A549 (cell line): ENCODE measurements at regions not wholly inside any gene's neighbourhood (a gene's known extent, or its start where the extent isn't known, plus 50 kb on each side); places are given as distances from the start of the nearest gene placed in this dataset.

Experiments
- ATAC-seq, 2 experiments: fragments of 200-7000 bp in 1 of 2; fragments of >200 bp in 1 of 2; cut with Nextera tagmentation in 1 of 2; cut with Tn5 transposase in 1 of 2; 3 replicates each; pipeline versions ENCODE4 v1.8.0 to v1.9.1; 2018 to 2020; ENCODE audit warnings: mild to moderate bottlenecking in 1 of 2, moderate library complexity in 1 of 2
- CTCF ChIA-PET: fragments of 300-600 bp; sonication (Branson Sonifier 250); formaldehyde crosslinking; extraction: SDS; loops from one replicate; lab custom pipeline; 2021; ENCODE audit warnings: antibody characterized with exemption, inconsistent platforms; lab: Yijun Ruan, JAX
- POLR2A ChIA-PET: fragments of 350-600 bp; formaldehyde crosslinking; extraction: SDS; loops from one replicate; lab custom pipeline; 2021; ENCODE audit warnings: antibody characterized with exemption, inconsistent platforms; lab: Yijun Ruan, JAX
- DNase-seq, 2 experiments: peaks; one replicate each; pipeline versions ENCODE4 v3.0.0 to v3.0.0-alpha.2; 2011 to 2016; ENCODE audit warnings: low read depth in 1 of 2, low spot score in 1 of 2
- FAIRE-seq: peaks from 2 replicates; lab custom pipeline; 2011; peaks lifted over from hg19 to GRCh38; lab: Jason Lieb, UNC
- H3K27ac ChIP-seq, 2 experiments: fragments of >200 bp; sonication (Bioruptor Twin); formaldehyde crosslinking; 3 replicates each; pipeline ENCODE4 v1.5.1; 2016 to 2017
- H3K4me1 ChIP-seq: fragments of >200 bp; sonication (Bioruptor Twin); formaldehyde crosslinking; 3 replicates; pipeline ENCODE4 v1.6.1; 2016
- H3K4me2 ChIP-seq: fragments of >200 bp; sonication (Bioruptor Twin); formaldehyde crosslinking; 3 replicates; pipeline ENCODE4 v1.6.1; 2016
- H3K4me3 ChIP-seq: fragments of >200 bp; sonication (Bioruptor Twin); formaldehyde crosslinking; 3 replicates; pipeline ENCODE4 v1.5.1; 2016
- H3K9me3 ChIP-seq: fragments of >200 bp; sonication (Bioruptor Twin); formaldehyde crosslinking; 3 replicates; pipeline ENCODE4 v1.6.1; 2016
- CBX2 ChIP-seq: fragments of 200-600 bp; sonication (generic); IDR thresholded peaks from 2 replicates; pipeline ENCODE4 v1.6.1; 2016; ENCODE audit warnings: low read depth, mild to moderate bottlenecking, borderline replicate concordance
- CEBPB ChIP-seq, 2 experiments: fragments of >200 bp in 1 of 2; sonication (Bioruptor Twin) in 1 of 2; formaldehyde crosslinking in 1 of 2; IDR thresholded peaks; 2 replicates each; pipeline ENCODE4 v1.6.1; 2012 to 2016
- CTCF ChIP-seq: fragments of >200 bp; sonication (Bioruptor Twin); formaldehyde crosslinking; IDR thresholded peaks from 3 replicates; pipeline ENCODE4 v1.5.1; 2016
- ESRRA ChIP-seq: fragments of 150-350 bp; IDR thresholded peaks from 2 replicates; pipeline ENCODE4 v1.6.1; 2014; ENCODE audit warnings: mild to moderate bottlenecking, low read length, borderline replicate concordance
- FOSB ChIP-seq: fragments of 250-450 bp; sonication (Bioruptor Pico); IDR thresholded peaks from 2 replicates; pipeline ENCODE4 v1.5.0; 2020; ENCODE audit warnings: mild to moderate bottlenecking, moderate library complexity
- HOXB13 ChIP-seq: fragments of 250-450 bp; sonication (Bioruptor Pico); IDR thresholded peaks from 2 replicates; pipeline ENCODE4 v1.5.0; 2020; ENCODE audit warnings: low read depth, mild to moderate bottlenecking, moderate library complexity
- JUN ChIP-seq, 2 experiments: fragments of >200 bp; sonication (Bioruptor Twin); formaldehyde crosslinking; IDR thresholded peaks; 2 replicates in 1 of 2; 3 replicates in 1 of 2; pipeline ENCODE4 v1.6.1; 2016 to 2017
- JUNB ChIP-seq: fragments of >200 bp; sonication (Bioruptor Twin); formaldehyde crosslinking; IDR thresholded peaks from 2 replicates; pipeline ENCODE4 v1.6.1; 2016
- KDM1A ChIP-seq: fragments of 200-600 bp; sonication (generic); IDR thresholded peaks from 2 replicates; pipeline ENCODE4 v1.6.1; 2016; ENCODE audit warnings: low read depth, mild to moderate bottlenecking
- NFE2L2 ChIP-seq: fragments of 150-350 bp; conservative IDR thresholded peaks from 2 replicates; pipeline ENCODE4 v1.6.1; 2014; ENCODE audit warnings: low read length
- POLR2A ChIP-seq: IDR thresholded peaks from 2 replicates; pipeline ENCODE4 v1.6.1; 2012; ENCODE audit warnings: mild to moderate bottlenecking, low read length
- POLR2AphosphoS2 ChIP-seq: conservative IDR thresholded peaks from 2 replicates; pipeline ENCODE4 v1.6.1; 2012; ENCODE audit warnings: low read length, improper control_type of control experiment, inconsistent platforms
- RAD21 ChIP-seq, 2 experiments: fragments of >200 bp in 1 of 2; sonication (Bioruptor Twin) in 1 of 2; formaldehyde crosslinking in 1 of 2; IDR thresholded peaks in 1 of 2; conservative IDR thresholded peaks in 1 of 2; 2 replicates in 1 of 2; 3 replicates in 1 of 2; pipeline ENCODE4 v1.6.1; 2012 to 2018; ENCODE audit warnings: inconsistent platforms in 1 of 2
- RARB ChIP-seq: fragments of 250-450 bp; sonication (Bioruptor Pico); IDR thresholded peaks from 2 replicates; pipeline ENCODE4 v1.8.0; 2021; ENCODE audit warnings: mild to moderate bottlenecking, moderate library complexity
- TFCP2L1 ChIP-seq: fragments of 250-450 bp; sonication (Bioruptor Pico); IDR thresholded peaks from 2 replicates; pipeline ENCODE4 v1.5.0; 2021; ENCODE audit warnings: mild to moderate bottlenecking
- ZNF302 ChIP-seq: fragments of 250-450 bp; sonication (Bioruptor Pico); IDR thresholded peaks from 2 replicates; pipeline ENCODE4 v1.9.0; 2021; ENCODE audit warnings: inconsistent platforms, mild to moderate bottlenecking, moderate library complexity
- WGBS: methylation state at CpG from one replicate; pipeline ENCODE4 v1.1.6; 2017; ENCODE audit errors: missing lambda C conversion rate; 5-methylcytosine and 5-hydroxymethylcytosine counted together
- TF ChIP-seq, protein P1 (sequence below): fragments of 200-600 bp; sonication (generic); IDR thresholded peaks from 2 replicates; pipeline ENCODE4 v1.6.1; 2016; ENCODE audit warnings: antibody characterized with exemption, mild to moderate bottlenecking, moderate library complexity

GRCh38 chr5:173475780-173476179 lies 140.7 kb downstream of the BOD1 start:
- no peaks in the 10 kb centered on the region for H3K9me3 ChIP-seq
- TF ChIP-seq ESRRA (no peak), ZNF302 (CRISPR knock-in tag) (no peak), TFCP2L1 (no peak), POLR2A (no peak), RARB (CRISPR knock-in tag) (no peak), POLR2AphosphoS2 (no peak), CEBPB (IDR thresholded peaks at IDR 0.05) (no peak), JUN (IDR thresholded peaks at IDR 0.05) (no peak), FOSB (CRISPR knock-in tag) (no peak)
- TF ChIP-seq, protein P1, sequence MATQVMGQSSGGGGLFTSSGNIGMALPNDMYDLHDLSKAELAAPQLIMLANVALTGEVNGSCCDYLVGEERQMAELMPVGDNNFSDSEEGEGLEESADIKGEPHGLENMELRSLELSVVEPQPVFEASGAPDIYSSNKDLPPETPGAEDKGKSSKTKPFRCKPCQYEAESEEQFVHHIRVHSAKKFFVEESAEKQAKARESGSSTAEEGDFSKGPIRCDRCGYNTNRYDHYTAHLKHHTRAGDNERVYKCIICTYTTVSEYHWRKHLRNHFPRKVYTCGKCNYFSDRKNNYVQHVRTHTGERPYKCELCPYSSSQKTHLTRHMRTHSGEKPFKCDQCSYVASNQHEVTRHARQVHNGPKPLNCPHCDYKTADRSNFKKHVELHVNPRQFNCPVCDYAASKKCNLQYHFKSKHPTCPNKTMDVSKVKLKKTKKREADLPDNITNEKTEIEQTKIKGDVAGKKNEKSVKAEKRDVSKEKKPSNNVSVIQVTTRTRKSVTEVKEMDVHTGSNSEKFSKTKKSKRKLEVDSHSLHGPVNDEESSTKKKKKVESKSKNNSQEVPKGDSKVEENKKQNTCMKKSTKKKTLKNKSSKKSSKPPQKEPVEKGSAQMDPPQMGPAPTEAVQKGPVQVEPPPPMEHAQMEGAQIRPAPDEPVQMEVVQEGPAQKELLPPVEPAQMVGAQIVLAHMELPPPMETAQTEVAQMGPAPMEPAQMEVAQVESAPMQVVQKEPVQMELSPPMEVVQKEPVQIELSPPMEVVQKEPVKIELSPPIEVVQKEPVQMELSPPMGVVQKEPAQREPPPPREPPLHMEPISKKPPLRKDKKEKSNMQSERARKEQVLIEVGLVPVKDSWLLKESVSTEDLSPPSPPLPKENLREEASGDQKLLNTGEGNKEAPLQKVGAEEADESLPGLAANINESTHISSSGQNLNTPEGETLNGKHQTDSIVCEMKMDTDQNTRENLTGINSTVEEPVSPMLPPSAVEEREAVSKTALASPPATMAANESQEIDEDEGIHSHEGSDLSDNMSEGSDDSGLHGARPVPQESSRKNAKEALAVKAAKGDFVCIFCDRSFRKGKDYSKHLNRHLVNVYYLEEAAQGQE: no peak
- H3K4me2 ChIP-seq: no peak overlapping the region
- ChIA-PET POLR2A (no interaction called here), CTCF (interaction anchor here (0.8 to 2.6 kb wide), 7 partner anchors 9 to 182 kb away, joined by 3 to 9 read pairs (median 4); no protein-coding TSS in a partner anchor)
- 74% methylated on average over 2 of the region's 2 CpGs for WGBS
- H3K4me3 ChIP-seq: no peak overlapping the region
- FAIRE-seq (no peak), ATAC-seq (no peak), DNase-seq (no peak)
- peaks cover 26% of the 10 kb centered on the region for H3K4me1 ChIP-seq
- H3K27ac ChIP-seq: no peak overlapping the region; a peak in 1 of 6 replicates

DNA sequence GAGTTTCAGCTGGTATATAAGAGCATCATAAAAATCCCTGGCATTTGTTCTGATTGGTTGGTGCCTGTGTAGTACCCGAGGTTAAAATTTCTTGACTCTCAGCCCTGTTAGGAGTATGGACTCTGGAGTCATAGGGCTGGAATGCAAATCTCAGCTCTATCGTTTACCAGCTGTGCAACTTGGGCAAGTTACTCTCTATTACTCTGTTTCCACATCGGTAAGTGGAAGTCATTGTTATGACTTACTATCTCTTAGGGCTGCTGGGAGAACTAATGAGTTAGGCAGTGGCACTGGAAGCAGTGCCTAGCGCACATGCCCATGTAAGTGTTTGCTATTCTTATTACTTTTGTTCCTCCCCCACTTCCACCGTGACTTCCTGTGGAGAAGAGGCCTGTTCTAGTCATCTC lies 141.6 kb downstream of the BOD1 start:
- peaks cover 26% of the 10 kb centered on the region for H3K4me1 ChIP-seq
- H3K9me3 ChIP-seq: no peaks in the 10 kb centered on the region
- no peak for ATAC-seq
- CTCF ChIA-PET: interaction anchor here (1.2 to 2.7 kb wide), 7 partner anchors 10 to 181 kb away, joined by 3 to 9 read pairs (median 6); no protein-coding TSS in a partner anchor
- WGBS: 37% methylated on average over 4 of the region's 5 CpGs
- no peak for TF ChIP-seq FOSB (CRISPR knock-in tag)
- TF ChIP-seq HOXB13: no peak
- no peak for TF ChIP-seq CBX2
- no peak for TF ChIP-seq RAD21 (conservative IDR thresholded peaks at IDR 0.05 in 1 of 2, IDR thresholded peaks at IDR 0.05 in 1 of 2)
- TF ChIP-seq NFE2L2: no peak
- TF ChIP-seq JUN (IDR thresholded peaks at IDR 0.05): no peak
- no peak for TF ChIP-seq CTCF
- TF ChIP-seq, protein P1: no peak
- TF ChIP-seq KDM1A: no peak
- TF ChIP-seq POLR2AphosphoS2: no peak
- TF ChIP-seq JUNB: no peak
- no peak for TF ChIP-seq ZNF302 (CRISPR knock-in tag)
- TF ChIP-seq, all 56 proteins: peak for 0
- POLR2A ChIA-PET: no interaction called here
- H3K4me2 ChIP-seq: no peak overlapping the region
- FAIRE-seq: no peak
- DNase-seq: no peak
- no peak overlapping the region for H3K4me3 ChIP-seq
- peak overlapping the region; percentile 22 to 82; a peak in 2 of 6 replicates for H3K27ac ChIP-seq
